Adrenal gland (tissue), 5 donors: ENCODE measurements at regions not wholly inside any gene's neighbourhood (a gene's known extent, or its start where the extent isn't known, plus 50 kb on each side); places are given as distances from the start of the nearest gene placed in this dataset.

Experiments used
- POLR2A ChIP-seq, 2 donors: fragments of 450-650 bp; IDR thresholded peaks; one replicate each; pipeline ENCODE4 v1.6.1; 2017; ENCODE audit warnings: antibody characterized with exemption in 2 of 2, mild to moderate bottlenecking in 2 of 2, moderate library complexity in 1 of 2
- TF ChIP-seq, protein P1 (sequence below), 6 experiments: fragments of 450-650 bp in 4 of 6; fragments of 200-600 bp in 2 of 6; sonication (generic) in 1 of 6; IDR thresholded peaks; 1 replicate in 5 of 6; 2 replicates in 1 of 6; pipeline versions ENCODE4 v1.5.1 to v1.8.0; 2016 to 2021; ENCODE audit warnings: antibody characterized with exemption in 6 of 6, mild to moderate bottlenecking in 2 of 6, moderate library complexity in 1 of 6
- donor health status: DM: no; HTN: no; CAD: no.

DNA sequence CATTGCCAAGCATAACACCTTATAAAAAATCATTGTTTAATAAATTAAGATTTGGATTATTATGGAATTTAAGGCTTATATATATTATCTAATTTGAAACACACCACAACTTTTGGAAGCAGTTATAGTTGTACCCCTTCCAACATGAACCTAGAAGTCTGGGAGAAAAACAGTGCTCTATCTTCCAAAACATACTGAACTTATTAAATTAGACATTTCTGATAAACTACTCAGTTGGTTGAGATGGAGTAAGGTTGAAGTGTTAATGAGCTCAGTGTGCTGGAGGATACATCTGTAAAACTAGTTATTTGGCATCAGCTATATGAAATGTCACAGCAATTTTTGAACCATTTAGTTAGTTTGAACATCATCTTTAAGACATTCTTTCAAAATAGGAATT is 227.4 kb downstream of the ALX1 start:
- TF ChIP-seq, protein P1, sequence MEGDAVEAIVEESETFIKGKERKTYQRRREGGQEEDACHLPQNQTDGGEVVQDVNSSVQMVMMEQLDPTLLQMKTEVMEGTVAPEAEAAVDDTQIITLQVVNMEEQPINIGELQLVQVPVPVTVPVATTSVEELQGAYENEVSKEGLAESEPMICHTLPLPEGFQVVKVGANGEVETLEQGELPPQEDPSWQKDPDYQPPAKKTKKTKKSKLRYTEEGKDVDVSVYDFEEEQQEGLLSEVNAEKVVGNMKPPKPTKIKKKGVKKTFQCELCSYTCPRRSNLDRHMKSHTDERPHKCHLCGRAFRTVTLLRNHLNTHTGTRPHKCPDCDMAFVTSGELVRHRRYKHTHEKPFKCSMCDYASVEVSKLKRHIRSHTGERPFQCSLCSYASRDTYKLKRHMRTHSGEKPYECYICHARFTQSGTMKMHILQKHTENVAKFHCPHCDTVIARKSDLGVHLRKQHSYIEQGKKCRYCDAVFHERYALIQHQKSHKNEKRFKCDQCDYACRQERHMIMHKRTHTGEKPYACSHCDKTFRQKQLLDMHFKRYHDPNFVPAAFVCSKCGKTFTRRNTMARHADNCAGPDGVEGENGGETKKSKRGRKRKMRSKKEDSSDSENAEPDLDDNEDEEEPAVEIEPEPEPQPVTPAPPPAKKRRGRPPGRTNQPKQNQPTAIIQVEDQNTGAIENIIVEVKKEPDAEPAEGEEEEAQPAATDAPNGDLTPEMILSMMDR (IDR thresholded peaks at IDR 0.05): no peak
- TF ChIP-seq POLR2A (IDR thresholded peaks at IDR 0.05): no peak
